ENCODE measurements at regions not wholly inside any gene's neighbourhood (a gene's known extent, or its start where the extent isn't known, plus 50 kb on each side); places are given as distances from the start of the nearest gene placed in this dataset.
"Not testable (repeated sequence)": the region's sequence is repeated elsewhere in the genome, so short reads cannot be mapped to it uniquely, and the experiment has no call there.

GRCh38 chr4:57195622-57196021 lies 85.4 kb upstream of the IGFBP7 start:
- no peak for DNase-seq

GRCh38 chr4:57194068-57194611 lies 84.0 kb upstream of the IGFBP7 start:
- DNase-seq: no peak

DNA sequence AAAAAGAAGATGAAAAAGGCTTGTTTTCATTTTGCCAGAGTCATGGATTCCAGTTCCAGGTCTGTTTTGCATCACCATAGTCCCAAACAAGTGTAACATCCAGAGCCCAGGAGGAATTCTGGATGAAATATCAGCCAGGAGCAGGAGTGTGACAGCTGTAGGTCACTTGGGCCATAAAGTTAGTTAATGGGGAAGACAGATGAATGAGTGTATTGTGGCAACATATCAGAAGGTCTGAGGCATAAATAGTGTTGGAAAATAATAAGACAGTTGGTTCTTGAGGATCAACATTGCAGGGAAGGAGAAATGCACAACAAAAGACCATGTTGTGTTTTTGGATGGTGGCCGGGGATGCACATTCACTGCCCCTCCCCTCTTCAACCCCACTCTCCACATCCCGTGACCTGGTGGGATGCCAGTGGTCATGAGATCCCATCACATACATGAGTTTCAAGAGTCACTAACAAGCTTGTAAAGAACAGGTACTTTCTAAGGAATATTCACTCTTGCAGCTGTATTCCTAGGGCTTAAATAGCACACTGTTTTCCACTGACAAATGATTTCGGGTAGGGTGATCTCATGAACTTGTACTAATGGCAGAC lies 83.1 kb upstream of the IGFBP7 start:
- DNase-seq: no peak

DNA sequence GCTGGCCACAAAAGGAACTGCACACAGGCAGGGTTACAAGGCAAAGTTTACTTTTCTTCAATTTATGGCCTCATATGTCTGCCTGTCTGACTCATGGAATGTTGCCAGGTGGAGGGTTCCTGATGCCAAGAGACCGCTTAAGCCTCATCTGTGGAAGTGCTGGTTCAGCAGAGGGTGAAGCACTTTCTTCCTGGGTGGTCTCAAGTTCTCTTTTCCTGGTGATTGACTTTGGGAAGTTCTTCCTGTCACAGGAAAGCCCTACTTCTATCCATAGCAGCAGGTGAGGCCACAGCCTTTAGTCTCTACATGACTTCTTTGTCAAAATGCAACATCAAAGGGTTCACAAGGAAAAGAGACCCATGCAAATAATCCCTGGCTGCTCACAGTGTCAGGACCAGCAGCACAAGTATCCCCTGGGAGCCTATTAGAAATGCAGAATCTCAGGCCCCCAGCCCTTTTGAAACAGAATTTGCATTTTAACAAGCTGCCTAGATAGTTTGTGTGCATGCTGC lies 81.4 kb upstream of the IGFBP7 start:
- no peak for DNase-seq

DNA sequence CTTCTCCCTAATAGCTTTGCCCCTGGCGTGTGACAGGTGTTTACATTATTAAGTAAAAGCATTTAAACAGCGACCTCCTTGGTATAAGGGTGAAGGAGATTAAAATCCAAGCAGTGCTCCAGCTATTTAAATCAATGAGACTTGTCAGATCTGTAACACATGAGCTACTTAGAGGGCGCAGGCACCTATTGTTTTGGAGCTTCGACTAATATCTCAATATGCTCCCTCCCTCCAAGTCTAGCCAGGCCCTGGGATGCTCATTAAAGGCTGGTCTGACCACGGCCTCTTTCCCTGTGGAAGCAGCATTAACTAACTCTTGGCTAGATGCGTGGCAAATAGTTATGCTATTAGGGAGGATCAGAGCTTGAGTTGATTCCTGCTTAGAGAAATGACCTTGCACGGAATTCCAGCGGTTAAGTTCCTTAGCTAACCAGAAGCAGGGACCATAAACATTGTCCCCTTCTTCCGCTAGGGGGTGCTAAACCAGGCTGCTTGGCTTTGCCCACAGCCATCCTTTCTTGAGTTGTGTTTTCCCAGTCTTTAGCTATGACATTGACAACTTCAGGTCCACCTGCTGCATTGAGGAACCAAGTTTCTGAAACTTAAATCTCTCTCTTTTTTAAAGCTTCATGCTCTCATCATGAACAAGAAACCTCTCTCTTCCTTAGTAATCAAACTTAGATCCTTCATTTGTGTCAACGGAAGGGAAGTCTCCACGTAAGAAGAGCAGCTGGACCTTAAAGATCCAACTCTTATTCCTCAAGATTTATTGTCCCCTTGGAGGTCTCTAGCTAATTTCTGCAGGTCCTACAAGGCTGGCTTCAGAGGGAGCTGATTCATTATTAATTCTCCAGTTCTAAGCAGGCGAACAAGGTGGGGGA lies 80.7 kb upstream of the IGFBP7 start:
- DNase-seq: no peak

DNA sequence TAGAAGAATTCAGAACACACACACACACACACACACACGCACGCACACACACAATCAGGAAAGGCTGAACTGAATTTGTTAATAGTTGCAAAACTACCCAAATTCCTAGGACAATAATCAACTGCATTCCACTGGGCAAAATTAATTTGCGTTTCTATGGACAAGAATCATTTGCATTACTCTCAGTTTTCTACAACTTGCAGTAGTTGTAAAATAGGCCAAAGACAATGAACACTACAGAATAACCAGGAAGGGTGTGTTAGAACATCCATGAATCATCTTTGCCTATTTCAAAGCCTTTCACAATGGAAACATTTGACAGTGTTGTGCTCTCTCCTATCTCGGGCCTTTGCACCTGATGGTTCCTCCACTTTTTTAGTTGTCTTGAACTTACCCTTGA lies 77.1 kb upstream of the IGFBP7 start:
- no peak for DNase-seq

- DNase-seq: no peak
These were observed 74.3 kb upstream of the IGFBP7 start for GRCh38 chr4:57184378-57185029.

DNA sequence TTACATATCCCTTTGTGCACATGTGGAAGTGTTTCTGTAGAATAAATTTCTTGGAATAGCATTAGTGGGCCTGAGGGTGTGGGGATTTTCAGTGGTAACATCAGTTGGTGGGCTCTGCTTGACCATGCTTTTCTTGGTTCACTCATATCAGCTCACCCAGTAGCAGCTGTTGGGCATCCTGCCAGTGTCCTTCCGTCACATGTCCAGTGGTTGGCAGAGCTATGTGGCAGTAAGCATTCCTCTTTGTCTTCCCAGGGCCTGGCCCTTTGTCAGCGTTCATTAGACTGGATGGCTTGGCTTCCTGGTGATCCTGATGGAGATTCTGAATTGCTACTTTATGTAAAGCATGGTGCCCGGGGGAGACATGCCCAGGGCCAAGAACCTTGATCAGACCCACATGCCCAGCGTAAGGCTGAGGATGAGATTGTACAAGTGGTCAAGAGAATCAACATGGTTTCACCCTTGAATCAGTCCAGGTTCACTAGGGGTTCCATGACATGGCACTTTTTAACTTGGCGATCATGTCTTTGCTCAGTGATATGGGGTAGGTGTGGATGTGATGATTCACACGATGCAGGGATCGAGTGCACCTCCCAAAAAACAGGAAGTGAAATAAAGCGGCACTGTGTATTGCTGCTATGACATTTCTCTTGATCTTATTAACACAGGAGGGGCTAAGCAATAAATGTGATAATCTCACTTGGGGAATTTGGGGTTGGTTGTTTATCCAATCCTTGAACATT lies 72.1 kb upstream of the IGFBP7 start:
- no peak for DNase-seq

- DNase-seq: not testable (repeated sequence)
These were observed 63.0 kb upstream of the IGFBP7 start for GRCh38 chr4:57173136-57173535.

DNA sequence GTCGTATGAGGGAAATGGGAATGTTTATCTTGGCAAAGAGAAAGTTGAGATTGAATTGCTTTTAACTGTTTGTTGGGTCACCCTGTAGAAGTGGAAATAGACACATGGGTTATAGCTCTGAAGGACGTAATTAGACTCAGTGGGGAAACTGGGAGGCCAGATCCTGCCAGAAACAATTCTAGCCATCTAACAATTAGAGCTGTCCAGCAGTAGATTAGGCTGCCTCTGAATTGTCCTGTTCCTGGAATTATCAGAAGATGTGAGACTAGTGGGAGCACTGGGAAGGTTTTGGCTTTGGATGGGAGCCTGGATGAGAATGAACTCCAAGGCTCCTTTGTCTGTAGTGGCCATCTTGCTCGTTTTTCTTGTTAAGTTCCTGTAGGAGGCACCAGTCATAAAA lies 61.9 kb upstream of the IGFBP7 start:
- no peak for DNase-seq

GRCh38 chr4:57168982-57169381 lies 58.8 kb upstream of the IGFBP7 start:
- DNase-seq: no peak

DNA sequence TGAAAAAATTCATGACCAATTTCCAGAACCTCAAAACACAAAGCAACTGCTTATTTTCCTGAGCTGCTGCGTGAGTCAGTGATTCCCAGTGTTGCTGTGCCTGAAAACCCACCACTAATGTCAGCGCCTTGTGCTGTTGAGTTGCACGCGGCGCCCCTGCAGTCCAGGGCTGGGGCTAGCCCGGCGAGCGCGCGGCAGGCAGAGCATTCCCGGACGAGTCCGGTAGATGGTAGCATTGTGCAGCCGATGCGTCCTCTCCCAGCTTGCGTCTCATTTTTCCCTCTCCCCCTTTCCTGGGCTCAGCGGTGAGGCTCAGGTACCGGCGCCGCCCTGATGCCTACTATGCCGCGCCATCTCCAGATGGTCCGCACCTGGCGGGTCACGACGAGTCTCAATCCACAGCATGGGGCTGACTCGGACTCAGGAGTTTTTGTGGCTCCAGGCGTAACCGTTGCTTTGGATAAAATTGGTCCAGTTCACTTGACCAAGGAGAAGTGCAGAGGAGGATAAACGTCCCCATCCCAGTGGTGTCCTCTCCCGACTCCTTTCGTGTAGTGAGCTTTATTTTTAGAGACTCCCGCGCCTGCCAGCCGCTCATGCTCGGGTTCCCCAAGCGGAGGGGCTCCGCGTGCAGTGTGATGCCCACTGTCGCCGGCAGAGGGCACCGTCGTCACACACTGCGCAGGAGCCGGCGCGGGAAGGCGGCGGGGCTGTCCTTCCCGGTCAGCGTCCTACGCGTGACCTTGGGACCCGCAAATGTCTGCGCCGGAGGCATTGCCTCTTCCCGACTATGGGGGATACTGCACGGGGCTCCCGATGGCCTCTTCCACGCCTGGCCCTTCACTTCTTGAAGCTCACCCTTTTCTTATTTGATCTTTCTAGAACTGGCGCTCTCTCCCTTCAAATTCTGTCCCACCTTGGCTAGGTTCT lies 53.6 kb upstream of the IGFBP7 start:
- peak; percentile 82 for DNase-seq

- no peak for DNase-seq
These were observed 52.4 kb upstream of the IGFBP7 start for GRCh38 chr4:57162499-57163019.
